A673 (cell line): ENCODE measurements at regions not wholly inside any gene's neighbourhood (a gene's known extent, or its start where the extent isn't known, plus 50 kb on each side); places are given as distances from the start of the nearest gene placed in this dataset.

Source experiments
- EZH2 ChIP-seq: fragments of 200-600 bp; sonication (generic); IDR thresholded peaks from 2 replicates; pipeline ENCODE4 v1.6.1; 2017; ENCODE audit warnings: borderline replicate concordance, low read depth, mild to moderate bottlenecking, mixed read lengths, antibody characterized with exemption, low read length; ENCODE audit not compliant: poor library complexity, severe bottlenecking
- TF ChIP-seq, protein P1 (sequence below): fragments of 300-800, 200-600 bp; sonication (generic); conservative IDR thresholded peaks from 2 replicates; pipeline ENCODE4 v1.5.1; 2017; ENCODE audit warnings: low read depth, mild to moderate bottlenecking, antibody characterized with exemption, low read length, moderate library complexity, mixed read lengths

DNA sequence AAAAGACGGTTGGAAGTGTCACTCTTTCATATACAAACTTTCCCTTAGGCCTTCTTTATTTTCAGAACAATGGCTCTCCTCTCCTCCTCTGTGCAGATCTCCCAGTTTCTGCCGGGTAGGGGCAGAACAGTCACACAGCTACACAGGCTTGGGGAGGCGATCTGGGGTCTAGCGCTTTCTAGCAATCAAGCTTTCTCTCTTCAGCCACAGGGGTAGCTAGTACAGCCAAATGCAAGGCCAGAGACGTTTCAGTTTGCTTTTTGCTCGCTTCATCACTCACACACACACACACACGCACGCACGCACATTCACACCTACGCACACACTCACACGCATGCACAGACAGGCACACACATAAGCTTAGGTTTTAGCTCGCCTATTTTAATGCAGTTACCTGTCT is 104.3 kb downstream of the SPATA19 start:
- TF ChIP-seq, protein P1, sequence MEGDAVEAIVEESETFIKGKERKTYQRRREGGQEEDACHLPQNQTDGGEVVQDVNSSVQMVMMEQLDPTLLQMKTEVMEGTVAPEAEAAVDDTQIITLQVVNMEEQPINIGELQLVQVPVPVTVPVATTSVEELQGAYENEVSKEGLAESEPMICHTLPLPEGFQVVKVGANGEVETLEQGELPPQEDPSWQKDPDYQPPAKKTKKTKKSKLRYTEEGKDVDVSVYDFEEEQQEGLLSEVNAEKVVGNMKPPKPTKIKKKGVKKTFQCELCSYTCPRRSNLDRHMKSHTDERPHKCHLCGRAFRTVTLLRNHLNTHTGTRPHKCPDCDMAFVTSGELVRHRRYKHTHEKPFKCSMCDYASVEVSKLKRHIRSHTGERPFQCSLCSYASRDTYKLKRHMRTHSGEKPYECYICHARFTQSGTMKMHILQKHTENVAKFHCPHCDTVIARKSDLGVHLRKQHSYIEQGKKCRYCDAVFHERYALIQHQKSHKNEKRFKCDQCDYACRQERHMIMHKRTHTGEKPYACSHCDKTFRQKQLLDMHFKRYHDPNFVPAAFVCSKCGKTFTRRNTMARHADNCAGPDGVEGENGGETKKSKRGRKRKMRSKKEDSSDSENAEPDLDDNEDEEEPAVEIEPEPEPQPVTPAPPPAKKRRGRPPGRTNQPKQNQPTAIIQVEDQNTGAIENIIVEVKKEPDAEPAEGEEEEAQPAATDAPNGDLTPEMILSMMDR = no peak
- no peak for TF ChIP-seq EZH2
